ENCODE measurements at regions not wholly inside any gene's neighbourhood (a gene's known extent, or its start where the extent isn't known, plus 50 kb on each side); places are given as distances from the start of the nearest gene placed in this dataset.
A peak's percentile ranks its signal among the peaks of the same experiment; 100 is the strongest.

GRCh38 chr6:168724033-168724432 lies 283.0 kb downstream of the SMOC2 start:
- intact Hi-C loops (cut with DNase I): no loop called here
- DNase-seq (peak in 1 of 4 donors; percentile 12), ATAC-seq (no peak)
- H3K4me1 ChIP-seq: no peaks in the 10 kb centered on the region
- H3K4me3 ChIP-seq: no peak overlapping the region
- H3K27ac ChIP-seq: no peak overlapping the region
- no peak for TF ChIP-seq CTCF (IDR thresholded peaks at IDR 0.05)
- peaks cover 0 to 71% of the 10 kb centered on the region in 2 donors for H3K27me3 ChIP-seq
- H3K36me3 ChIP-seq: no peaks in the 10 kb centered on the region
- peaks cover 0 to 1% of the 10 kb centered on the region in 2 donors for H3K9me3 ChIP-seq

- peaks cover 0 to 2% of the 10 kb centered on the region in 2 donors for H3K9me3 ChIP-seq
- intact Hi-C loops (cut with DNase I): no loop called here
- no peak overlapping the region for H3K27ac ChIP-seq
- no peak overlapping the region for H3K4me3 ChIP-seq
- DNase-seq: no peak
- no peaks in the 10 kb centered on the region for H3K36me3 ChIP-seq
- no peak for ATAC-seq
- TF ChIP-seq CTCF (IDR thresholded peaks at IDR 0.05): no peak
- peaks cover 0 to 61% of the 10 kb centered on the region in 2 donors for H3K27me3 ChIP-seq
- H3K4me1 ChIP-seq: no peaks in the 10 kb centered on the region
Observed at GRCh38 chr6:168722397-168722796, 281.4 kb downstream of the SMOC2 start.

- Histone ChIP-seq H3K27ac (no peak overlapping the region), H3K27me3 (peaks cover 0 to 59% of the 10 kb centered on the region in 2 donors), H3K4me3 (no peak overlapping the region), H3K4me1 (no peaks in the 10 kb centered on the region), H3K36me3 (no peaks in the 10 kb centered on the region), H3K9me3 (peaks cover 0 to 2% of the 10 kb centered on the region in 2 donors)
- DNase-seq: no peak
- no peak for TF ChIP-seq CTCF (IDR thresholded peaks at IDR 0.05)
- ATAC-seq: no peak
- intact Hi-C loops (cut with DNase I): no loop called here
Observed at GRCh38 chr6:168721571-168721970, 280.6 kb downstream of the SMOC2 start.

GRCh38 chr6:168719901-168720300 lies 278.9 kb downstream of the SMOC2 start:
- intact Hi-C loops (cut with DNase I): no loop called here
- Histone ChIP-seq H3K27ac (no peak overlapping the region), H3K4me3 (no peak overlapping the region), H3K4me1 (no peaks in the 10 kb centered on the region), H3K27me3 (peaks cover 0 to 50% of the 10 kb centered on the region in 2 donors), H3K36me3 (no peaks in the 10 kb centered on the region), H3K9me3 (peaks cover 0 to 2% of the 10 kb centered on the region in 2 donors)
- peak in 1 of 4 donors; percentile 15 for DNase-seq
- TF ChIP-seq CTCF (IDR thresholded peaks at IDR 0.05): no peak
- ATAC-seq: no peak

GRCh38 chr6:168718821-168719475 lies 278.0 kb downstream of the SMOC2 start:
- H3K27me3 ChIP-seq: peaks cover 0 to 42% of the 10 kb centered on the region in 2 donors
- TF ChIP-seq CTCF (IDR thresholded peaks at IDR 0.05): no peak
- no peaks in the 10 kb centered on the region for H3K4me1 ChIP-seq
- no peak overlapping the region for H3K27ac ChIP-seq
- DNase-seq (peak in 1 of 4 donors; percentile 14), ATAC-seq (no peak)
- no peak overlapping the region for H3K4me3 ChIP-seq
- peaks cover 0 to 2% of the 10 kb centered on the region in 2 donors for H3K9me3 ChIP-seq
- H3K36me3 ChIP-seq: no peaks in the 10 kb centered on the region
- intact Hi-C loops (cut with DNase I): no loop called here
